GM12875 (cell line): ENCODE measurements at regions not wholly inside any gene's neighbourhood (a gene's known extent, or its start where the extent isn't known, plus 50 kb on each side); places are given as distances from the start of the nearest gene placed in this dataset.

Experiments
- H3K4me3 ChIP-seq: one replicate; pipeline ENCODE4 v1.5.1; 2011; ENCODE audit warnings: low read depth, low read length, control low read depth
- CTCF ChIP-seq: IDR thresholded peaks from 2 replicates; pipeline ENCODE4 v1.5.1; 2011; ENCODE audit warnings: low read depth, mild to moderate bottlenecking, control low read depth, inconsistent platforms, low read length, moderate library complexity, borderline replicate concordance; ENCODE audit not compliant: insufficient read depth

GRCh38 chr6:117028256-117028655 is 151.2 kb downstream of the RFX6 start:
- no peak overlapping the region for H3K4me3 ChIP-seq
- TF ChIP-seq CTCF = no peak

- H3K4me3 ChIP-seq = no peak overlapping the region
Observed at GRCh38 chr6:117034547-117034946, 157.5 kb downstream of the RFX6 start.

GRCh38 chr6:117034971-117035370 is 157.9 kb downstream of the RFX6 start:
- no peak overlapping the region for H3K4me3 ChIP-seq
- no peak for TF ChIP-seq CTCF

More at GRCh38 chr6:117034547-117034946, 157.5 kb downstream of the RFX6 start:
- TF ChIP-seq CTCF = no peak

GRCh38 chr6:117050301-117050700 is 173.3 kb downstream of the RFX6 start:
- TF ChIP-seq CTCF = no peak
- no peak overlapping the region for H3K4me3 ChIP-seq

GRCh38 chr6:117072134-117072533 is 193.2 kb upstream of the VGLL2 start:
- TF ChIP-seq CTCF = no peak
- no peak overlapping the region for H3K4me3 ChIP-seq

- TF ChIP-seq CTCF = no peak
- H3K4me3 ChIP-seq = no peak overlapping the region
Observed at GRCh38 chr6:117072781-117073180, 192.6 kb upstream of the VGLL2 start.

GRCh38 chr6:117074672-117075071 is 190.7 kb upstream of the VGLL2 start:
- H3K4me3 ChIP-seq = no peak overlapping the region
- TF ChIP-seq CTCF = no peak
